Amniotic stem cell (primary cell): ENCODE measurements at regions not wholly inside any gene's neighbourhood (a gene's known extent, or its start where the extent isn't known, plus 50 kb on each side); places are given as distances from the start of the nearest gene placed in this dataset.
A peak's percentile ranks its signal among the peaks of the same experiment; 100 is the strongest.

Source experiments
- DNase-seq: peaks from one replicate; lab custom pipeline; 2025; lab: John Stamatoyannopoulos, UW

GRCh38 chr7:110569486-110570205 is 521.3 kb upstream of the LRRN3 start:
- no peak for DNase-seq

DNA sequence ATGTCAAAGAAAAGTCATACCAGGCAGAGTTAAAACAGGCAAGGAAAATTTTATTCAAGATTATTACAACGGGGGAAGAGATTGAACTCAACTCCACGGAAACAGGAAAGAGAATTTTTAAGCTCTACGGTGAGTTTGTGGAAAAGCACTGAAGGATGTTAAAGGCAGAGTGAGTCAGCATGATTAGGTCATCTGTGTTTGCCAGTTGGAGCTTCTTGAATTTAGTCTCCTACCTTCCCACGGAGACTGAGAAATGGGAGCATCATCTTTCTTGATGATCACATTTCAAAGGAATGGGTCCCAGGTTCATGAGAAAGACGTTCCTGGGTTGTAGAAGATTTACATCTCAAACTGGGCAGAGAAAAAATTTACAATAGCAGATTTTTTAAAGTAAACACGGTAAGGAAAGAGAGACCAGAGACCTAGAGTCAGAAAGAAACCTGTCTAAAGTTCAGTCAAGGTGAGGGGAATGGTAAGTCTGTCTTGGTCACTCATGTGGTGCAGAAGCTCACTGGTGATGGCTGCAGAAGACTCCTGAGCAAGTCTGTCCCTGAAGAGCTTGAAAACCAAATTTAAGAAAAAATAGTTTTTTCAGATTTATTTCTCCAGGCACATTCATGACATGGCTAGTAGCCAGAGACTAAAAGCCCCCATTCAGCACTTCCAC is 516.9 kb upstream of the LRRN3 start:
- DNase-seq = peak; percentile 20

- DNase-seq = no peak
These were observed 503.6 kb upstream of the LRRN3 start for GRCh38 chr7:110587294-110587693.

DNA sequence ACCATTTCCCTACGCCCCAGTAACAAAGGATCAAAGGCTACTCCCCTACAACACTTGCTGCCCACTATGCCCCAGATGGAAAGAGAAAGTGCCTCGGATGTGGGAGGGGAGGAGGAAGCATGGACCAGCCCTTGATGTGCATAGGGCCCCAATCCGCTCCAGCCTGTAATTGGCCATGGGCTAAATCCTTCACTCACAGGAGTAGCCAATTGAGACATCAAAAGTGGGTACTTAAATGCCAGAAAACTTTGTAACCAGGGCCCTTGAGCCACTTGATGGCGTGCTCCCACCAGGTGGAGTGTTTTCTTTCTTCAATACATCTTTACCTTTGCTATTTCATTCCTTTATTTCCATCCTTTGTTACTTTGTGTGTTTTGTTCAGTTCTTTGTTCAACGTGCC is 500.5 kb upstream of the LRRN3 start:
- no peak for DNase-seq

DNA sequence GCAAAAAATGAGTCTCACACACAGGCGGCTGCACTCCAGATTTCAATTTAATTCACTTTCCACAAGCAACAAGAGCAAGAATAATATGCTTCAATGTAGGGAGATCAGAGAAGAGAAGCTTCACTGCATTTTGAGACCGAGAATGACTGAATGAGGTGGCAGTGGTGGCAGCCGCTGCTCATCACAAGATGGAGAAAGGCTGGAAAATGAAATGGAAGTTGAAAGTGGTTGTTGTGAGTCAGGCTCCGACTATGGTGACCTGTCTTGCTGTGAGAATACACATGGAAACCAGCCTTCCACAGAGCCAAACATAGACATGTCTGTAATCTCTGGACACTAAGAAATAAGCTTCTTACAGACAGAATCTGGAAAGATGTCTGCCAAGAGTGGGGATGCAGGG is 499.6 kb upstream of the LRRN3 start:
- no peak for DNase-seq

DNA sequence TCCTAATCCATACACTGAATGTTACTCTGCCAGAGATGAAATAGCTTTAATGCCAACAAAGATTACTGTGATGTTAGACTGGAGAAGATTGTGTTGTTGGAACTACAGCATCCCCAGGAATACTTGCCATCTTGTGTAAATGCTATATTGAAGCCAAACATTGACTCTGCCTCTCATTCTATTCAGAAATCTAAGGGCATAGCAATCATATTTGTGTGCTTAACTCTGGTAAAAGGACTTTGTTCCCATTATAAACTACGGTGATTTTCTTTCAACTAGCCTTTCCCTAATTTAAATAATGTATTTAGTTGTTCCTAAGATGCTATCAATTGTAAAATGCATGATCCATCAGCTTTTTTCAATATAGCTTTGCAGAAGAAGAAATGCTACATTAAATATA is 498.4 kb upstream of the LRRN3 start:
- DNase-seq = no peak

DNA sequence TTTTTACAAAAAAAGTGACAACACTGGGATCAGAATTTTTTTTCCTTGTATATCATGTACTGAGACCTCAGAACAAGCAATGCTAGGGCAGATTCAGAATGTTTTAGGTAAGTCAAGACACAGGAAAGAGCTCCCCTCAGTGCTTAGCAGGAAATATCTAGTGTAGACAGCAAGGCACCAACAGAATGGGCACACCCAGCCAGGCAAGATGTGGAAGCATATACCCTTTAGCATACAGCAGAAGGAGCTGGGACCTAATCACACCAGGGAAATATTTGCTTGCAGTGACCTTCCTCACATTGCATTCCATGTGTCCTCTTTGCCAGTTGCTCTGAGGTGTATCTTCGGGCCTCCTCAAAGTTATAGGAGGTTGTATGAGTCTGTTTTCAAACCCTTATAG is 497.6 kb upstream of the LRRN3 start:
- no peak for DNase-seq

DNA sequence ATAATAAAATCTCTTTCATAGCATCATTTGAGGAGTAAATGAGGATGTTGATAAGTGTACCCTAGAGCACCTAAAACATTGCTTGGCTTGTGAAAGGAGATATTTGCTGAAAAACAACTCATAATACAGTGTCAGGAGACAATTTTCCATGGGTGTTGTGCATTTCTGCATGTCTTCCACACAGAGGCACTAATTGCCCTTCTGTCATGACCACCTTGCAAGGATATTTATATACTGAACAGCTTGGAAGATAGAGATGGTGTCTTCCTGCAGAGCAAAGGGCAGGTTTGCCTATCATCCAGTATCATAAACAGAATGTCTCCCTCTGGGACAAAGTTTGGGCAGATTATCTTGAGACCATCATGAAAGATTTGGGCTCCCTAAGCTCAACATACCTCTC is 495.2 kb upstream of the LRRN3 start:
- DNase-seq = no peak

- no peak for DNase-seq
These were observed 490.0 kb upstream of the LRRN3 start for GRCh38 chr7:110600956-110601355.

- DNase-seq = no peak
These were observed 489.2 kb upstream of the LRRN3 start for GRCh38 chr7:110601710-110602109.

DNA sequence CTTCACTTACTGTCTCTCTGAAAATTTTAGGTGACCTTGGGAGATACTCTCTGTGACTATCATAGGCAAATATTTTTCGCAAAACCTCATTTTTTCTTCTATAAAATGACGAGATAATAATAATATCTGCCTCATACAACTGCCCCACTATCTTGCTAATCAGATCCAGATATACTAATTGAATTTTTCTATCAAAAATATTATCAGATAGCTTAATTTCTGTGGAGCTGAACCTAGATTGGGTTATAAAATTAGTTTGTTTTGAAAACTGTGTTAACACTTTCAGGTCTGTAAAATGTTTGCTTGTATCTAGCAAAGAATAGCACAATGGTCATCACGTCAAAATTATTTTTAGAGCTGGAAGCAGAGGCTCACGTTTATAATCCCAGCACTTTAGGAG is 486.7 kb upstream of the LRRN3 start:
- no peak for DNase-seq

DNA sequence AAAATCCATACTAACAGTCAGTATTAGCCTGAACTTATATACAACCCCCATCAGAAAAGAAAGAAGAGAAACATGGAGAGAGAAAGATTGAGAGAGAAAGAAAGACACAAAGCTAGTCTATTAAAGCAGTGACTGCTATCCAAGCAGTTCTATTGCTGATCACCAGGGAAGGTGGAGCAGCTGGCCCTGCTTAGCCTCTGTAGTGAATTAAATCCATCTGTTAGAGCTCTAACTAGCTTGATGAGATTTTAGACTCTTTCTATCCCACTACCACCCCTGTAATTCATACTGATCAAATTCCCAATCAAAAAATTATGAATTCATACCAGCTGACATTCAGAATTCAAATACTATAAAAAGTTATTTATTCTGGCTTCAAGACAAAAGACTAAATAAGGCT is 486.0 kb upstream of the LRRN3 start:
- no peak for DNase-seq

DNA sequence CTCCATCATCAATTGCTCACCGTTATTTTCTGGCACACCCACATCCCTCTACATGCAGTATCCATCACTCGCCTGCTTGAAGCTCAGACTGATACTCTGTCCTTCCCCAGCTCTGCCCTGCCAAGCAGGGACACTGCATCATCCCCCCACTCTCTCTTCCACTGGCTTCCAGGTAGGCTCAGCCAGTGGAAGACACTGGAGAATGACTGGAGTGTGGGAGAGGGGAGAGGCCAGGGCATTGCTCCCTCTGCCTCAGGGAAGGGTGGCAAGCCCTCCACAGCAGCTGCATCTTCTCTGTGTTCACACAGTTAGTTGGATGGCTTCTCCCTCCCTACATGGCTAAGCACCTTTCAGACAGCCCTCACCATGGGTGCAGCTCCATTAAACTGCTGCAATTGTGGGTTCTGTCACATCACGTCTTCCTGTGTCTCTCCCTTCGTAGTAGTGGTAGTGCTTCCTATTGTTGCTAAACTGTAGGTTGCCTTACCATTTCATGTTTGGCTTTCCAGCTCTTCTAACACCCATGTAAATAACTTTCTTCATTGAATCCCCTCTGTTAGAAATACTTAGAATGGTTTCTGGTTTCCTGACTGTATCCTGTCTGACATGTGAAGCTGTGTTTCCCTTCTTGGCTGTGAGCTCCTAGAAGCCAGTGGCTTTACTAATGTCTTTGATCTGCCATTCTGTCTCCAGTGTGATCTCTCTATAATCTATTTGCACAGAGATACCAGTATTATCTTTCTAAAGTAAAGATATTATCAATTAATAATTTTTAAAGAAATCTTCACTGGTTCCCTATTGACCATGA is 483.7 kb upstream of the LRRN3 start:
- DNase-seq = no peak

- no peak for DNase-seq
These were observed 481.6 kb upstream of the LRRN3 start for GRCh38 chr7:110609336-110609735.

GRCh38 chr7:110612680-110613079 is 478.2 kb upstream of the LRRN3 start:
- DNase-seq = no peak
